Suprapubic skin (tissue), 4 donors: ENCODE measurements at regions not wholly inside any gene's neighbourhood (a gene's known extent, or its start where the extent isn't known, plus 50 kb on each side); places are given as distances from the start of the nearest gene placed in this dataset.

Source experiments
- DNase-seq, 2 donors: peaks; one replicate each; pipeline ENCODE4 v3.0.0-alpha.2; 2019; ENCODE audit warnings: low spot score in 2 of 2
- H3K27ac ChIP-seq: fragments of 200-600 bp; sonication (generic); one replicate; pipeline ENCODE4 v1.5.1; 2019
- H3K27me3 ChIP-seq: fragments of 200-600 bp; sonication (generic); one replicate; pipeline ENCODE4 v1.5.1; 2019
- H3K36me3 ChIP-seq: fragments of 200-600 bp; sonication (generic); one replicate; pipeline ENCODE4 v1.5.1; 2019
- H3K4me1 ChIP-seq: fragments of 200-600 bp; sonication (generic); one replicate; pipeline ENCODE4 v1.5.1; 2019
- H3K4me3 ChIP-seq: fragments of 200-600 bp; sonication (generic); one replicate; pipeline ENCODE4 v1.5.1; 2019; ENCODE audit warnings: mild to moderate bottlenecking
- H3K9me3 ChIP-seq: fragments of 200-600 bp; sonication (generic); one replicate; pipeline ENCODE4 v1.5.1; 2019
- EP300 ChIP-seq: sonication (generic); formaldehyde crosslinking; IDR thresholded peaks from one replicate; pipeline ENCODE4 v1.6.1; 2017; ENCODE audit warnings: antibody characterized with exemption
- POLR2A ChIP-seq, 2 donors: fragments of 450-650 bp; IDR thresholded peaks; one replicate each; pipeline ENCODE4 v1.6.1; 2017; ENCODE audit warnings: antibody characterized with exemption in 2 of 2, mild to moderate bottlenecking in 2 of 2, moderate library complexity in 2 of 2
- POLR2AphosphoS5 ChIP-seq, 3 donors: sonication (generic); formaldehyde crosslinking; IDR thresholded peaks; one replicate each; pipeline ENCODE4 v1.6.1; 2017; ENCODE audit warnings: antibody characterized with exemption in 3 of 3
- WGBS: methylation state at CpG from one replicate; pipeline ENCODE4 v1.1.5; 2018; 5-methylcytosine and 5-hydroxymethylcytosine counted together
- TF ChIP-seq, protein P1 (sequence below), 2 donors: fragments of 200-600 bp in 1 of 2; fragments of 450-650 bp in 1 of 2; sonication (generic) in 1 of 2; IDR thresholded peaks; one replicate each; pipeline ENCODE4 v1.5.1; 2016 to 2019; ENCODE audit warnings: antibody characterized with exemption in 2 of 2, mild to moderate bottlenecking in 1 of 2, moderate library complexity in 1 of 2

DNA sequence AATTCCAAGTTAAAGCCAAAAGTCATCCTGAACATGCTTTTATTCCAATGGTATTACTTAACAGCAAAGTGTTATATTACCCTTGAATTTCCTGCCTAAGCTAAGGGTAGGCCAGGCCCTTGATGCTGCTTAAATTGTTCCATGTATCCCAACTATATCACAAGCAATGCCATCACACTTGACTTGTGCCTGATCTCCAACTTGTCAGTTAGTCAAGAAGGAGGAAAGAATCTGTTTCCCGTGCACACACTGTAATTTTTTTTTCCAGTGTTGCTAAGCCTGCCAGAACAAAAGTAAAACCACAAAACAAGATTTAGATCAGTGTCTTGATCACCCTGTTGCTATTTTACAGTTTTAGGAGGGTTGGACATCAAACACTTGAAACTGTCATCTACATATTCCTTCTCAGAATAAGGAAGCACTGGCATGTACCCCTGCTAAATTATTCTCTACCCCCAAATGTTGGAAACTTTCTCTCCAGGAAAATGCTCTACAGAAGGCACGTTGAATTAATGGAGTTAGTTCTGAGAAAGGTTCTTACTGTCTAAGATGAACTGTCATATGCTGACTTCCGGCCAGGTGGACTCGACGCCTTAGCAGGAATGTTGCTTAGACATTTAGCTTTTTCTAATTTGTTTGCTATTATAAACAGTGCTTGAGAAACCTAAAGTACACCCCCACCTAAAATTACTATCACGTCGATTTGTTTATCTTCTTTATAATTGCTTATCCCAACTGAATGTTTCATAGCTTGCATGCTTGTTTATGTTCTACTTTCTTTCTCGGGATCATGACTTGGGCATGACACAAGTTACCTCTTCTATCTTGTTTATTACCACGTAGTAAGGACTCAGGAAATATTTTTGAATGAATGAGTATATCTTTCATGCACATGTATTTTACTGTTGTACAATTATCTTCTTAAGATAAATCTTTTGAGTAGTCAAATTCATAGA lies 105.5 kb upstream of the ZNF438 start:
- no peak overlapping the region for H3K27ac ChIP-seq
- H3K4me3 ChIP-seq, result no peak overlapping the region
- TF ChIP-seq, protein P1, sequence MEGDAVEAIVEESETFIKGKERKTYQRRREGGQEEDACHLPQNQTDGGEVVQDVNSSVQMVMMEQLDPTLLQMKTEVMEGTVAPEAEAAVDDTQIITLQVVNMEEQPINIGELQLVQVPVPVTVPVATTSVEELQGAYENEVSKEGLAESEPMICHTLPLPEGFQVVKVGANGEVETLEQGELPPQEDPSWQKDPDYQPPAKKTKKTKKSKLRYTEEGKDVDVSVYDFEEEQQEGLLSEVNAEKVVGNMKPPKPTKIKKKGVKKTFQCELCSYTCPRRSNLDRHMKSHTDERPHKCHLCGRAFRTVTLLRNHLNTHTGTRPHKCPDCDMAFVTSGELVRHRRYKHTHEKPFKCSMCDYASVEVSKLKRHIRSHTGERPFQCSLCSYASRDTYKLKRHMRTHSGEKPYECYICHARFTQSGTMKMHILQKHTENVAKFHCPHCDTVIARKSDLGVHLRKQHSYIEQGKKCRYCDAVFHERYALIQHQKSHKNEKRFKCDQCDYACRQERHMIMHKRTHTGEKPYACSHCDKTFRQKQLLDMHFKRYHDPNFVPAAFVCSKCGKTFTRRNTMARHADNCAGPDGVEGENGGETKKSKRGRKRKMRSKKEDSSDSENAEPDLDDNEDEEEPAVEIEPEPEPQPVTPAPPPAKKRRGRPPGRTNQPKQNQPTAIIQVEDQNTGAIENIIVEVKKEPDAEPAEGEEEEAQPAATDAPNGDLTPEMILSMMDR (IDR thresholded peaks at IDR 0.05), result no peak
- TF ChIP-seq POLR2AphosphoS5 (IDR thresholded peaks at IDR 0.05), result no peak
- TF ChIP-seq POLR2A (IDR thresholded peaks at IDR 0.05), result no peak
- TF ChIP-seq EP300, result no peak
- no peaks in the 10 kb centered on the region for H3K36me3 ChIP-seq
- no peaks in the 10 kb centered on the region for H3K9me3 ChIP-seq
- H3K27me3 ChIP-seq, result no peaks in the 10 kb centered on the region
- DNase-seq, result no peak
- peaks cover 30% of the 10 kb centered on the region for H3K4me1 ChIP-seq
- WGBS, result 52% methylated on average over 9 of the region's 9 CpGs

DNA sequence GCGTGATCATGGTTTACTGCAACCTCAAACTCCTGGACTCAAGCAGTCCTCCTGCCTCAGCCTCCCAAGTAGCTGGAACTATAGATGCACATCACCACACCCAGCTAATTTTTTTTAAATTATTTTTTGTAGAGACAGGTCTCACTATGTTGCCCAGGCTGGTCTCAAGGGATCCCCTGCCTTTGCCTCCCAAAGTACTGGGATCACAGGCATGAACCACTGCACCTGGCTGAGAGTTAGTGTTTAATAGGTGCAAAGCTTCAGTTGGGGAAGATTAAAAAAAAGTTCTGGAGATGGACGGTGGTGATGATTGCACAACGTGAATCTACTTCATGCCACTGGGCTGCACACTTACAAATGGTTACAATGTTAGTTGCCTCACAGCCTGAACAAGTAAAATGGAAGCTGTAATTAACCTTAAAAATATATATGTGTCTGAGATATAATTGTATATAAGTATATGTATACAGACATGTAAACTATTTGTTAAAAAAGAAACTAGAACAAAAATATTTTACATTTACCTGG lies 106.4 kb upstream of the ZNF438 start:
- Histone ChIP-seq H3K36me3 (no peaks in the 10 kb centered on the region), H3K4me3 (no peak overlapping the region), H3K27ac (no peak overlapping the region), H3K4me1 (peaks cover 30% of the 10 kb centered on the region), H3K9me3 (no peaks in the 10 kb centered on the region), H3K27me3 (no peaks in the 10 kb centered on the region)
- 48% methylated on average over 3 of the region's 3 CpGs for WGBS
- DNase-seq, result no peak
- TF ChIP-seq, protein P1 (IDR thresholded peaks at IDR 0.05), result no peak
- TF ChIP-seq POLR2A (IDR thresholded peaks at IDR 0.05) (no peak), POLR2AphosphoS5 (IDR thresholded peaks at IDR 0.05) (no peak), EP300 (no peak)

DNA sequence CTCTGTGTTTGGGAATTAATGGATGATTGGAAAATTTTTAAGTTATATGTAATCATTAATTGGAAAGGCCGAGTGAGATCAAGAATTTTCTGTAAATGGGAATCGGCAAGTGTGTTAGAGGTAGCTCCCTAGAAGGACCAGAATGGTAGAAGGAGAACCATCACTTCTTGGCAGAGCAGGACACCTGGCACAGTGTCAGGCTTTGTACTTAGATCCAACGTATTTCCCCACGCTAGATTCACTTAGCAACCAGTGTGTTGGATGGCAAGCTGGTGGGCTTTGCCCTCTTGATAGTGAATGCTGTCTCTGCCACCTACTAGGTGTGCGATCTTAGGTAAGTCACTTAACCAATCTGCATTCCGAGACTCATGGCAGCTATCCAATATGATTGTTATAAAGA lies 107.8 kb upstream of the ZNF438 start:
- 74% methylated on average over 6 of the region's 6 CpGs for WGBS
- Histone ChIP-seq H3K9me3 (no peaks in the 10 kb centered on the region), H3K4me3 (no peak overlapping the region), H3K27ac (no peak overlapping the region), H3K36me3 (no peaks in the 10 kb centered on the region), H3K4me1 (peaks cover 16% of the 10 kb centered on the region), H3K27me3 (no peaks in the 10 kb centered on the region)
- no peak for DNase-seq
- no peak for TF ChIP-seq POLR2AphosphoS5 (IDR thresholded peaks at IDR 0.05)
- no peak for TF ChIP-seq EP300
- TF ChIP-seq, protein P1 (IDR thresholded peaks at IDR 0.05), result no peak
- TF ChIP-seq POLR2A (IDR thresholded peaks at IDR 0.05), result no peak

DNA sequence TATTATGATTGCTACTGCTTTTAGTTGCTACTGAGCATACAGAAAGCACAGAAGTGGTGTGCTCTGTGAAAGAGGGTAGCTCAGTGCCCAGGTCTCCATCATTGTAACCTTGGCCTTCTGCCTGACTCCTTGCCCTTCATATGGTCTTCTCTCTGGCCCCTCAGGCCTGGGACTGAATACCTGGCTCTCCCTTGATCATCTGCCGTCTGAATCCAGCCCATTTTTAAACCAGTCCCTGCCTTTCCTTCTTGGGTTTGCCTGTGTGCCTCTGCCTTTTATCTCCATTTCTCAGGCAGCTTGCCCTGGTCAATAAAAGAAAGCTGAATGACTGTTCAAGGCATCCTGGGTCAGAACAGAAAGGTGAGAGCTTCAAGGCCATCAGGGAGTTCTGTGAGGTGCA lies 109.1 kb upstream of the ZNF438 start:
- DNase-seq, result no peak
- Histone ChIP-seq H3K27me3 (no peaks in the 10 kb centered on the region), H3K36me3 (no peaks in the 10 kb centered on the region), H3K4me1 (peaks cover 8% of the 10 kb centered on the region), H3K9me3 (no peaks in the 10 kb centered on the region), H3K4me3 (no peak overlapping the region), H3K27ac (no peak overlapping the region)
- WGBS, result 92% methylated on average over 1 of the region's 1 CpG
- no peak for TF ChIP-seq POLR2A (IDR thresholded peaks at IDR 0.05)
- TF ChIP-seq, protein P1 (IDR thresholded peaks at IDR 0.05), result no peak
- no peak for TF ChIP-seq POLR2AphosphoS5 (IDR thresholded peaks at IDR 0.05)
- no peak for TF ChIP-seq EP300

DNA sequence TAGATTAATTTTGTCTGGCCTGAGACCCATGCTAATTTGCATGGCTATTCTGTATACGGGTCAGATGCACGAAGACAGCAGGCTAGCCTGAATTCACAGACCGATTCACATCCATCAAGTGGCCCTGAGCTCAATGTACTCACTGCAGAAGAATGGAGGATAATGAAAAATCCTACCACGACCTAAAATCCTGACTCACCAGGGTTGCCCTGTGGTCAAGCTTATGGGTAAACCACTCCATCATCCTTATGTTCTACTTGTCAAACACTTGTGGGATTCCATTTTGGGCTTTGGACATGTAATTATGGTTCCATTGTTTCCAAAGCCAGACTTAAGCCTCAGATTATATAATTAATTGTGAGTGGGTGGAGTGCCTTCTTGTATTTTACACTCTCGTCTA lies 110.4 kb upstream of the ZNF438 start:
- H3K4me1 ChIP-seq, result peaks cover 12% of the 10 kb centered on the region
- WGBS, result 85% methylated on average over 5 of the region's 5 CpGs
- no peaks in the 10 kb centered on the region for H3K9me3 ChIP-seq
- no peak overlapping the region for H3K4me3 ChIP-seq
- TF ChIP-seq, protein P1 (IDR thresholded peaks at IDR 0.05), result no peak
- TF ChIP-seq POLR2AphosphoS5 (IDR thresholded peaks at IDR 0.05), result no peak
- TF ChIP-seq POLR2A (IDR thresholded peaks at IDR 0.05), result no peak
- no peak for TF ChIP-seq EP300
- DNase-seq, result no peak
- H3K36me3 ChIP-seq, result no peaks in the 10 kb centered on the region
- no peak overlapping the region for H3K27ac ChIP-seq
- no peaks in the 10 kb centered on the region for H3K27me3 ChIP-seq
